Ectodermal cell (in vitro differentiated cells): ENCODE measurements at regions not wholly inside any gene's neighbourhood (a gene's known extent, or its start where the extent isn't known, plus 50 kb on each side); places are given as distances from the start of the nearest gene placed in this dataset.

Experiments used
- H3K27ac ChIP-seq: 2 replicates; pipeline ENCODE4 v1.7.0; 2013; ENCODE audit warnings: mild to moderate bottlenecking, low read depth, low read length; ENCODE audit not compliant: insufficient read depth, poor library complexity, severe bottlenecking
- H3K27me3 ChIP-seq: 2 replicates; pipeline ENCODE4 v1.7.0; 2013; ENCODE audit warnings: mild to moderate bottlenecking, low read length; ENCODE audit not compliant: insufficient read depth, control insufficient read depth, poor library complexity, severe bottlenecking
- H3K36me3 ChIP-seq: one replicate; pipeline ENCODE4 v1.7.0; 2013; ENCODE audit warnings: low read length; ENCODE audit not compliant: control insufficient read depth, insufficient read depth
- H3K4me1 ChIP-seq: one replicate; pipeline ENCODE4 v1.7.0; 2013; ENCODE audit warnings: low read length; ENCODE audit not compliant: control insufficient read depth, insufficient read depth
- H3K4me3 ChIP-seq: 2 replicates; pipeline ENCODE4 v1.7.0; 2013; ENCODE audit warnings: low read depth, low read length, control low read depth; ENCODE audit not compliant: insufficient read depth
- H3K9me3 ChIP-seq: 2 replicates; pipeline ENCODE4 v1.7.0; 2013; ENCODE audit warnings: mild to moderate bottlenecking, low read length, moderate library complexity; ENCODE audit not compliant: control insufficient read depth
- WGBS, 2 experiments: methylation state at CpG; one replicate each; pipeline ENCODE4 v1.1.7; 2013; ENCODE audit warnings: missing lambda C conversion rate in 2 of 2; 5-methylcytosine and 5-hydroxymethylcytosine counted together

DNA sequence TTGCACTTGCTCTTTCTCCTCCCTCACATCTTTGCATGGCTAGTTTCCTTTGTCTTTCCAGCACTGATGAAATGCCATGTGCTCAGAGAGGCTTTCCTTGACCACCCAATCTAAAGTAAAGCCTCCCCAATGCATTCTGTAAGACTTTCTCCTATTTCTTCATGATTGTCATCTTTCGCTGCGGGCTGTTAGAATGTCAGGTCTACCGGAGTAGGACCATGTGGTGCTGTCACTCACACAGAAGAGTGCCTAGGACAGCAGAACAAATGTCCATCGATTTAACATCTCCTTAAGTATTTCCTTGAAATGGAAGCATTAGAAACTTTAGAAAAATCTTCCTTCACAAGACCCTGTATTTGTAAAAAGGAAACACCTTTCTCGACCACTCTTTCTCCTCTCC, 99.9 kb upstream of the TMC3 start:
- Histone ChIP-seq H3K27ac (no peak overlapping the region), H3K4me3 (no peak overlapping the region), H3K4me1 (no peaks in the 10 kb centered on the region), H3K27me3 (no peaks in the 10 kb centered on the region), H3K36me3 (no peaks in the 10 kb centered on the region), H3K9me3 (no peaks in the 10 kb centered on the region)
- 92 to 94% methylated on average over 4 to 5 of the region's 5 CpGs for WGBS, 2 experiments

GRCh38 chr15:81473177-81473576, 99.2 kb upstream of the TMC3 start:
- H3K4me1 ChIP-seq: no peaks in the 10 kb centered on the region
- H3K27me3 ChIP-seq: no peaks in the 10 kb centered on the region
- no peak overlapping the region for H3K27ac ChIP-seq
- H3K9me3 ChIP-seq: no peaks in the 10 kb centered on the region
- H3K36me3 ChIP-seq: no peaks in the 10 kb centered on the region
- WGBS, 2 experiments: 96 to 97% methylated on average over 4 of the region's 4 CpGs
- no peak overlapping the region for H3K4me3 ChIP-seq

- Histone ChIP-seq H3K4me1 (no peaks in the 10 kb centered on the region), H3K36me3 (no peaks in the 10 kb centered on the region), H3K27me3 (no peaks in the 10 kb centered on the region), H3K4me3 (no peak overlapping the region), H3K9me3 (no peaks in the 10 kb centered on the region), H3K27ac (no peak overlapping the region)
- WGBS, 2 experiments: 89 to 92% methylated on average over 2 of the region's 2 CpGs
Measured at GRCh38 chr15:81471151-81471550, 97.1 kb upstream of the TMC3 start.

DNA sequence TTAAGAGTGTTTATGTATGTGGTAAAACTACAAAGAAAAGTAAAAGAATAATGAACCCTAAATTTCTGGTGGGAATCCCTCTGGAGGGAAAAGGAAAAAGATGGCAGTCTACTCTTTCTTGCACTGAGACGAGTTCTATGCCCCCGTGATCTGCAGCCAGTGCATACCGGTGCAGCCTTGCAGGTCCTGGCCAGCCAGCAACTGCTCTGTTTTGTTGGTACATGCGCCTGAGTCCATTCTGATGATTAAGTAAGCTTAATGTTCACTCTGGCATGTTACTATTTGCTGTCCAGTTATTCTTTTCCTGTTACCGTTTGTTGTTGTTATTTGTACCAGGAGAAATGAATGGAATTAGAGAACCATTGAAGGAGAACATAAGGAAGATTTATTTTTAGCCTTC, 95.1 kb upstream of the TMC3 start:
- Histone ChIP-seq H3K4me3 (no peak overlapping the region), H3K36me3 (no peaks in the 10 kb centered on the region), H3K4me1 (no peaks in the 10 kb centered on the region), H3K27ac (no peak overlapping the region), H3K9me3 (no peaks in the 10 kb centered on the region), H3K27me3 (no peaks in the 10 kb centered on the region)
- 87 to 93% methylated on average over 5 of the region's 5 CpGs for WGBS, 2 experiments

DNA sequence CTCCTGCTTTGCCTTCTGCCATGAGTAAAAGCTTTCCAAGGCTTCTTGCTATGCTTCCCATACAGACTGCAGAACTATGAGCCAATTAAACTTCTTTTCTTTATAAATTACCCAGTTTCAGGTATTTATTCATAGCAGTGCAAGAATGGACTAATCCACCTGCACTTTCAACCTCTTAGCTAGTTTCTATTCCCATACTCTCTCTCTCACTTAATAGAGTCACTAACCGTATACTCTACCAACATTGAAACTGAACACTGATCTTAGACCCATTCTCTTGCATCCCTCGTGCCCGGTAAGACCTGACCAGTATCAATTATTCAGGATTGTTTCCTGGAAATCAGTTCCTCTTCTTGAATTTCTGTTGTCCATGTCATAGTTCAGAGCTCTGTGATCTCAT, 92.7 kb upstream of the TMC3 start:
- H3K4me3 ChIP-seq: no peak overlapping the region
- no peak overlapping the region for H3K27ac ChIP-seq
- no peaks in the 10 kb centered on the region for H3K4me1 ChIP-seq
- no peaks in the 10 kb centered on the region for H3K9me3 ChIP-seq
- H3K27me3 ChIP-seq: no peaks in the 10 kb centered on the region
- 78 to 79% methylated on average over 3 of the region's 3 CpGs for WGBS, 2 experiments
- H3K36me3 ChIP-seq: no peaks in the 10 kb centered on the region

- no peak overlapping the region for H3K4me3 ChIP-seq
- H3K4me1 ChIP-seq: no peaks in the 10 kb centered on the region
- H3K27me3 ChIP-seq: no peaks in the 10 kb centered on the region
- H3K9me3 ChIP-seq: no peaks in the 10 kb centered on the region
- no peak overlapping the region for H3K27ac ChIP-seq
- WGBS, 2 experiments: no CpG with 5 or more reads among the region's 1 CpG
- H3K36me3 ChIP-seq: no peaks in the 10 kb centered on the region
Measured at GRCh38 chr15:81454024-81454423, 80.0 kb upstream of the TMC3 start.

GRCh38 chr15:81450721-81451120, 76.7 kb upstream of the TMC3 start:
- Histone ChIP-seq H3K36me3 (no peaks in the 10 kb centered on the region), H3K9me3 (no peaks in the 10 kb centered on the region), H3K27me3 (no peaks in the 10 kb centered on the region), H3K4me3 (no peak overlapping the region), H3K4me1 (no peaks in the 10 kb centered on the region), H3K27ac (no peak overlapping the region)
- no CpG with 5 or more reads among the region's 1 CpG for WGBS, 2 experiments

DNA sequence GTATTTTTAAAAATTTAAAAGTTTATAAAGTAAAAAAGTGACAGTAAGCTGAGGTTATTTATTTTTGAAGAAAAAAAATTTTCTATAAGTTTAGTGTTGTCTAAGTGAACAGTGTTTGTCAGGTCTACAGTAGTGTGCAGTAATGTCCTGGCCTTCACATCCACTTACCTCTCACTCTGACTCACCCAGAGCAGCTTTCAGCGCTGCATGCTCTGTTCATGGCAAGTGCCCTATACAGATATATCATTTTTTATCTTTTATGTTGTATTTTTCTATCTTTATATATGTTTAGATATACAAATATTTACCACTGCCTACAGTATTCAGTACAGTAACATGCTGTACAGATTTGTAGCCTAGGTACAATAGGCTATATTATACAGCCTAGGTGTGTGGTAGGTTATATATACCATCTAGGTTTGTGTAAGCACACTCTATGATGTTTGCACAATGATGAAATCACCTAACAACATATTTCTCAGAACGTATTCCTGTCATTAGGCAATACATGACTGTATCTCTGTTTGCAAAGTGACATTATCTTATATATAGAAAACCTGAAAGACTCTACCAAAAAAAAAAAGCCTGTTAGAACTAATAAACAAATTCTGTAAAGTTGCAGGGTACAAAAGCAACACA, 75.9 kb upstream of the TMC3 start:
- H3K4me3 ChIP-seq: no peak overlapping the region
- no peaks in the 10 kb centered on the region for H3K4me1 ChIP-seq
- no peak overlapping the region for H3K27ac ChIP-seq
- H3K9me3 ChIP-seq: no peaks in the 10 kb centered on the region
- H3K36me3 ChIP-seq: no peaks in the 10 kb centered on the region
- 94% methylated on average over 2 of the region's 2 CpGs; no CpG with 5 or more reads in 1 of the 2 experiments for WGBS, 2 experiments
- H3K27me3 ChIP-seq: no peaks in the 10 kb centered on the region

DNA sequence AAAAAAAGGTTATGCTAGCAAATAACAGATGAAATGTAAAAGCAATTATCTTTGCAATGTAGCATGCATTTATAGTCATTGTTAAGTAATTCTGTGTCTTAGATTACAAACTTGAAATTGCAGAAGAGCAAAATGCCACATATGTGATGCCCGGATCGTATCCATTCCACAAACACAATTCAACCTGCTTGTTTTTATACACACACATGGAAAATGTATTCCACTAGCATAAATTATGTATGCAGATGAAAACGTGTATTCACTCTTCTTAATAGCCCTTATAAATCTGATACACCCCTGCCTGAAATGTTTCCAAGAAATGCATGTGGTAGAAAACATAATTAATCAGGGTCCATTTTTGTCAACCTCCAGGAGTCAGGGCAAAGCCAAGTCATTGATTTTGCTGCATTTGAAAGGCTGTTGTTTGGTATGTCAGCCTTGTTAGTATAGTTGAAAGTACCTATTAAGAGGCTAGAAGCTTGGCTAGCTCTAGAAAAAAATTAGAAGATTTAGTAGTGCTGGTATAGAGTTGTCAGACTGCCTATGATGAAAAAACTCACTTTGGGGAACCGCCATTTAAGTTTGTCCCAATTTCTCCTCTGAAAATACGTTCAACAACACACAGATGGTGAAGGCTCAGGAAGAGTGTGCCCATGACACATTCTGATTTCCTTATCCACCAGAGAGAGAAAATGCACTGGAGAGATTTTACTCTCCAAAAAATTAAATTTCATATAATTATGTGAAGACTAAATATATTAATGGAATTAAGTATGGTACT, 69.2 kb upstream of the TMC3 start:
- Histone ChIP-seq H3K36me3 (no peaks in the 10 kb centered on the region), H3K27ac (no peak overlapping the region), H3K27me3 (no peaks in the 10 kb centered on the region), H3K9me3 (no peaks in the 10 kb centered on the region), H3K4me1 (no peaks in the 10 kb centered on the region), H3K4me3 (no peak overlapping the region)
- WGBS, 2 experiments: 80 to 94% methylated on average over 5 of the region's 5 CpGs

DNA sequence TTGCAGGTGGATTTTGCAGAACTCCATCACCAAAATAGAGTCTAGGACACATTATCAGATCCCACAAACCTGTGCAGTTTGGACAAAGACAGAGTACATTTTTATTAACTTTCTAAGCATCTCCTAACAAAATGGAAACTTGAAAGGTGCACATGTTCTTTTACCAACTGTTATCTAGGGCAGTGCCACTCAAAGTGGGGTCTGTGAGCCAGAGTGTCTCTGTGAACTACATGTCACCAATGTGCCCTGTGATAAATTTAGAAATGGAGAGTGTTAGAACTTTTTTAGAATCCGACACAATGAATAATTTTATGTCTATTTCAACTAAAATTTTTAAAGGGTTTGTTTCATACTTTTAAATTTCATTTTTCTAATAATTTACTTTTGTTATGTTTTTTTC, 68.4 kb upstream of the TMC3 start:
- no peak overlapping the region for H3K27ac ChIP-seq
- no peak overlapping the region for H3K4me3 ChIP-seq
- WGBS, 2 experiments: no CpG with 5 or more reads among the region's 1 CpG

More for the DNA sequence above, 68.4 kb upstream of the TMC3 start:
- Histone ChIP-seq H3K4me1 (no peaks in the 10 kb centered on the region), H3K9me3 (no peaks in the 10 kb centered on the region), H3K36me3 (no peaks in the 10 kb centered on the region), H3K27me3 (no peaks in the 10 kb centered on the region)
